HG03521 (cell line): ENCODE measurements at regions not wholly inside any gene's neighbourhood (a gene's known extent, or its start where the extent isn't known, plus 50 kb on each side); places are given as distances from the start of the nearest gene placed in this dataset.
"Not testable (repeated sequence)": the region's sequence is repeated elsewhere in the genome, so short reads cannot be mapped to it uniquely, and the experiment has no call there.

ENCODE experiments used
- ATAC-seq: cut with Tn5 transposase; IDR thresholded peaks from one replicate; pipeline ENCODE4 v1.9.1; 2021; ENCODE audit warnings: mild to moderate bottlenecking, moderate library complexity; ENCODE audit not compliant: unreplicated experiment

GRCh38 chr15:93333796-93334195, 244.8 kb upstream of the RGMA start:
- no peak for ATAC-seq

- ATAC-seq = not testable (repeated sequence)
Observed at GRCh38 chr15:93333126-93333525, 244.1 kb upstream of the RGMA start.

- ATAC-seq = no peak
Observed at GRCh38 chr15:93332168-93332553, 243.2 kb upstream of the RGMA start.

- ATAC-seq = no peak
Observed at GRCh38 chr15:93331545-93332167, 242.6 kb upstream of the RGMA start.

GRCh38 chr15:93330912-93331544, 242.0 kb upstream of the RGMA start:
- no peak for ATAC-seq

GRCh38 chr15:93327364-93327763, 238.4 kb upstream of the RGMA start:
- ATAC-seq = no peak

- ATAC-seq = no peak
Observed at GRCh38 chr15:93324186-93324975, 235.4 kb upstream of the RGMA start.

- no peak for ATAC-seq
Observed at GRCh38 chr15:93321881-93322282, 232.9 kb upstream of the RGMA start.

GRCh38 chr15:93319121-93319814, 230.3 kb upstream of the RGMA start:
- ATAC-seq = no peak

GRCh38 chr15:93317772-93318171, 228.8 kb upstream of the RGMA start:
- ATAC-seq = no peak

GRCh38 chr15:93314245-93314644, 225.2 kb upstream of the RGMA start:
- no peak for ATAC-seq

- no peak for ATAC-seq
Observed at GRCh38 chr15:93312891-93313486, 224.0 kb upstream of the RGMA start.

GRCh38 chr15:93311620-93312019, 222.6 kb upstream of the RGMA start:
- no peak for ATAC-seq

- ATAC-seq = no peak
Observed at GRCh38 chr15:93308026-93308690, 219.1 kb upstream of the RGMA start.

GRCh38 chr15:93307513-93307912, 218.5 kb upstream of the RGMA start:
- no peak for ATAC-seq

- ATAC-seq = no peak
Observed at GRCh38 chr15:93305306-93305705, 216.3 kb upstream of the RGMA start.

GRCh38 chr15:93302080-93302765, 213.2 kb upstream of the RGMA start:
- ATAC-seq = no peak

- no peak for ATAC-seq
Observed at GRCh38 chr15:93300796-93301195, 211.8 kb upstream of the RGMA start.

GRCh38 chr15:93299675-93300074, 210.7 kb upstream of the RGMA start:
- no peak for ATAC-seq

GRCh38 chr15:93298901-93299300, 209.9 kb upstream of the RGMA start:
- ATAC-seq = no peak
